Muscle of leg (tissue), 3 donors: ENCODE measurements at regions not wholly inside any gene's neighbourhood (a gene's known extent, or its start where the extent isn't known, plus 50 kb on each side); places are given as distances from the start of the nearest gene placed in this dataset.

Experiments
- DNase-seq: peaks from one replicate; pipeline ENCODE4 v3.0.0; 2013
- H3K27ac ChIP-seq: one replicate; pipeline ENCODE4 v1.5.1; 2013; ENCODE audit warnings: mild to moderate bottlenecking, low read length, control low read depth
- H3K27me3 ChIP-seq: one replicate; pipeline ENCODE4 v1.6.1; 2013; ENCODE audit warnings: low read length; ENCODE audit not compliant: control insufficient read depth, insufficient read depth
- H3K36me3 ChIP-seq: one replicate; pipeline ENCODE4 v1.6.1; 2013; ENCODE audit warnings: low read length; ENCODE audit not compliant: control insufficient read depth, insufficient read depth
- H3K4me1 ChIP-seq: one replicate; pipeline ENCODE4 v1.6.1; 2013; ENCODE audit warnings: low read length; ENCODE audit not compliant: control insufficient read depth, insufficient read depth
- H3K4me3 ChIP-seq: one replicate; pipeline ENCODE4 v1.5.1; 2013; ENCODE audit warnings: low read length, control low read depth
- H3K9me3 ChIP-seq: replicated peaks from 2 replicates; pipeline ENCODE4 v1.6.1; 2013; ENCODE audit warnings: low read depth, low read length; ENCODE audit not compliant: control insufficient read depth
- WGBS: methylation state at CpG from one replicate; pipeline ENCODE4 v1.1.5; 2013; ENCODE audit warnings: missing lambda C conversion rate; ENCODE audit not compliant: insufficient coverage; 5-methylcytosine and 5-hydroxymethylcytosine counted together

GRCh38 chr10:29950391-29950790 is 109.0 kb downstream of the JCAD start:
- Histone ChIP-seq H3K36me3 (no peaks in the 10 kb centered on the region), H3K9me3 (no peaks in the 10 kb centered on the region), H3K4me3 (no peak overlapping the region), H3K27me3 (peaks cover 2% of the 10 kb centered on the region), H3K4me1 (peaks cover 10% of the 10 kb centered on the region), H3K27ac (no peak overlapping the region)
- WGBS, result 53% methylated on average over 3 of the region's 5 CpGs
- no peak for DNase-seq

- H3K4me3 ChIP-seq, result no peak overlapping the region
- DNase-seq, result no peak
- H3K9me3 ChIP-seq, result no peaks in the 10 kb centered on the region
- WGBS, result no CpG with 5 or more reads among the region's 5 CpGs
- H3K27ac ChIP-seq, result no peak overlapping the region
- H3K36me3 ChIP-seq, result no peaks in the 10 kb centered on the region
- peaks cover 10% of the 10 kb centered on the region for H3K4me1 ChIP-seq
- H3K27me3 ChIP-seq, result peaks cover 2% of the 10 kb centered on the region
Observed at GRCh38 chr10:29949411-29950011, 109.9 kb downstream of the JCAD start.

GRCh38 chr10:29948881-29949355 is 110.5 kb downstream of the JCAD start:
- Histone ChIP-seq H3K27me3 (peaks cover 2% of the 10 kb centered on the region), H3K9me3 (no peaks in the 10 kb centered on the region), H3K36me3 (no peaks in the 10 kb centered on the region), H3K27ac (peak overlapping the region; percentile 29), H3K4me1 (peaks cover 10% of the 10 kb centered on the region), H3K4me3 (no peak overlapping the region)
- DNase-seq, result peak; percentile 89
- 43% methylated on average over 6 of the region's 9 CpGs for WGBS

- Histone ChIP-seq H3K27ac (no peak overlapping the region), H3K9me3 (no peaks in the 10 kb centered on the region), H3K36me3 (no peaks in the 10 kb centered on the region), H3K4me1 (peaks cover 10% of the 10 kb centered on the region), H3K27me3 (peaks cover 2% of the 10 kb centered on the region), H3K4me3 (no peak overlapping the region)
- WGBS, result 87% methylated on average over 1 of the region's 2 CpGs
- DNase-seq, result no peak
Observed at GRCh38 chr10:29947701-29948060, 111.7 kb downstream of the JCAD start.

- Histone ChIP-seq H3K9me3 (no peaks in the 10 kb centered on the region), H3K27me3 (peaks cover 2% of the 10 kb centered on the region), H3K36me3 (no peaks in the 10 kb centered on the region), H3K27ac (no peak overlapping the region), H3K4me3 (no peak overlapping the region), H3K4me1 (peaks cover 10% of the 10 kb centered on the region)
- WGBS, result 47% methylated on average over 5 of the region's 9 CpGs
- peak; percentile 63 for DNase-seq
Observed at GRCh38 chr10:29946953-29947700, 112.3 kb downstream of the JCAD start.

- peaks cover 1% of the 10 kb centered on the region for H3K27me3 ChIP-seq
- peaks cover 8% of the 10 kb centered on the region for H3K4me1 ChIP-seq
- H3K4me3 ChIP-seq, result no peak overlapping the region
- no peak for DNase-seq
- 90% methylated on average over 3 of the region's 3 CpGs for WGBS
- no peaks in the 10 kb centered on the region for H3K36me3 ChIP-seq
- H3K27ac ChIP-seq, result no peak overlapping the region
- H3K9me3 ChIP-seq, result no peaks in the 10 kb centered on the region
Observed at GRCh38 chr10:29946614-29946952, 112.8 kb downstream of the JCAD start.

- Histone ChIP-seq H3K9me3 (no peaks in the 10 kb centered on the region), H3K36me3 (no peaks in the 10 kb centered on the region), H3K27ac (no peak overlapping the region), H3K4me1 (no peaks in the 10 kb centered on the region), H3K27me3 (no peaks in the 10 kb centered on the region), H3K4me3 (no peak overlapping the region)
- no CpG with 5 or more reads among the region's 1 CpG for WGBS
- DNase-seq, result no peak
Observed at GRCh38 chr10:29941476-29941875, 117.9 kb downstream of the JCAD start.

- Histone ChIP-seq H3K27me3 (no peaks in the 10 kb centered on the region), H3K4me3 (no peak overlapping the region), H3K9me3 (peaks cover 5% of the 10 kb centered on the region), H3K27ac (no peak overlapping the region), H3K4me1 (no peaks in the 10 kb centered on the region), H3K36me3 (no peaks in the 10 kb centered on the region)
- no CpG with 5 or more reads among the region's 4 CpGs for WGBS
- no peak for DNase-seq
Observed at GRCh38 chr10:29932991-29933390, 126.4 kb downstream of the JCAD start.

- Histone ChIP-seq H3K27me3 (no peaks in the 10 kb centered on the region), H3K4me1 (no peaks in the 10 kb centered on the region), H3K9me3 (peaks cover 7% of the 10 kb centered on the region), H3K36me3 (no peaks in the 10 kb centered on the region), H3K27ac (no peak overlapping the region), H3K4me3 (no peak overlapping the region)
- DNase-seq, result no peak
- no CpG with 5 or more reads among the region's 2 CpGs for WGBS
Observed at GRCh38 chr10:29931833-29932232, 127.6 kb downstream of the JCAD start.

- Histone ChIP-seq H3K4me3 (no peak overlapping the region), H3K27me3 (no peaks in the 10 kb centered on the region), H3K27ac (no peak overlapping the region), H3K4me1 (peaks cover 3% of the 10 kb centered on the region), H3K9me3 (peaks cover 11% of the 10 kb centered on the region), H3K36me3 (no peaks in the 10 kb centered on the region)
- DNase-seq, result no peak
- WGBS, result 93% methylated on average over 9 of the region's 10 CpGs
Observed at GRCh38 chr10:29929006-29929405, 130.4 kb downstream of the JCAD start.
